ENCODE measurements at regions not wholly inside any gene's neighbourhood (a gene's known extent, or its start where the extent isn't known, plus 50 kb on each side); places are given as distances from the start of the nearest gene placed in this dataset.

DNA sequence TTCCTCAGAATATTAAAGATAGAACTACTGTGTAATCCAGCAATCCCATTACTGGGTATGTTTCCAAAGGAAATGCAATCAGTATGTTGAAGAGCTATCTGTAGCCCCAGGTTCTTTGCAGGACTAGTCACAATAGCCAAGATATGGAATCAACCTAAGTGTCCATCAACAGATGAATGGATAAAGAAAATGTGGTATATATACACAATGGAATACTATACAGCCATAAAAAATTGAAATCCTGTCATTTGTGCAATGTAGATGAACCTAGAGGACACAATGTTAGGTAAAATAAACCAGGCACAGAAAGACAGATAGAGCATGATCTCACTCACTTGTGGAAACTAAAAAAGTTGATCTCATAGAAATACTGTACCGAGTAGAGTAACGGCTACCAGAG, 306.0 kb upstream of the MARCKS start:
- in situ Hi-C loops (cut with HindIII; ENCODE audit: low sequenced_read_pairs) = no loop called here
- no peak for DNase-seq (ENCODE audit: low read depth)
- TF ChIP-seq, protein P1, sequence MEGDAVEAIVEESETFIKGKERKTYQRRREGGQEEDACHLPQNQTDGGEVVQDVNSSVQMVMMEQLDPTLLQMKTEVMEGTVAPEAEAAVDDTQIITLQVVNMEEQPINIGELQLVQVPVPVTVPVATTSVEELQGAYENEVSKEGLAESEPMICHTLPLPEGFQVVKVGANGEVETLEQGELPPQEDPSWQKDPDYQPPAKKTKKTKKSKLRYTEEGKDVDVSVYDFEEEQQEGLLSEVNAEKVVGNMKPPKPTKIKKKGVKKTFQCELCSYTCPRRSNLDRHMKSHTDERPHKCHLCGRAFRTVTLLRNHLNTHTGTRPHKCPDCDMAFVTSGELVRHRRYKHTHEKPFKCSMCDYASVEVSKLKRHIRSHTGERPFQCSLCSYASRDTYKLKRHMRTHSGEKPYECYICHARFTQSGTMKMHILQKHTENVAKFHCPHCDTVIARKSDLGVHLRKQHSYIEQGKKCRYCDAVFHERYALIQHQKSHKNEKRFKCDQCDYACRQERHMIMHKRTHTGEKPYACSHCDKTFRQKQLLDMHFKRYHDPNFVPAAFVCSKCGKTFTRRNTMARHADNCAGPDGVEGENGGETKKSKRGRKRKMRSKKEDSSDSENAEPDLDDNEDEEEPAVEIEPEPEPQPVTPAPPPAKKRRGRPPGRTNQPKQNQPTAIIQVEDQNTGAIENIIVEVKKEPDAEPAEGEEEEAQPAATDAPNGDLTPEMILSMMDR (IDR thresholded peaks at IDR 0.05; ENCODE audit: low read depth, low read length, missing control alignments) = no peak
- H3K4me3 ChIP-seq (ENCODE audit: low read depth, low read length) = no peak overlapping the region

DNA sequence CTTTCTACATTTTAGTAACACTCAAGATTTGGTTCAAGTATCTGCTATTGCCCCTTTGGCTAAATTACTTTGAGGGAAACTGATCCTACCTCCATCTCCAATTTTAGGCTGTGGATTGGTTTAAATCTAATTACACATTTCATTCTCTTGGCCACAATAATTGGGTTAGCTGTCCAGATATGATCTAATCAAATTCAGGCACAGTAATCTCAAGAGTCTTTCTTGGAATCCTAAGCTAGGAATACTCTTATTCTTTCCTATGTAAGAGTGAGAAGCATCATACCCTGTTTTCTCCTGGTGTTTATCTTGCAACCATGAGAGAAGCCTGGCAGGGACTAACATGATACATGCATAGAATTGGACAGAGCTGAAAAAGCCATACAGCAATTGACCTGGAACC, 300.4 kb upstream of the MARCKS start:
- DNase-seq (ENCODE audit: low read depth) = no peak
- TF ChIP-seq, protein P1 (IDR thresholded peaks at IDR 0.05; ENCODE audit: low read depth, low read length, missing control alignments) = no peak
- H3K4me3 ChIP-seq (ENCODE audit: low read depth, low read length) = no peak overlapping the region
- in situ Hi-C loops (cut with HindIII; ENCODE audit: low sequenced_read_pairs) = no loop called here

DNA sequence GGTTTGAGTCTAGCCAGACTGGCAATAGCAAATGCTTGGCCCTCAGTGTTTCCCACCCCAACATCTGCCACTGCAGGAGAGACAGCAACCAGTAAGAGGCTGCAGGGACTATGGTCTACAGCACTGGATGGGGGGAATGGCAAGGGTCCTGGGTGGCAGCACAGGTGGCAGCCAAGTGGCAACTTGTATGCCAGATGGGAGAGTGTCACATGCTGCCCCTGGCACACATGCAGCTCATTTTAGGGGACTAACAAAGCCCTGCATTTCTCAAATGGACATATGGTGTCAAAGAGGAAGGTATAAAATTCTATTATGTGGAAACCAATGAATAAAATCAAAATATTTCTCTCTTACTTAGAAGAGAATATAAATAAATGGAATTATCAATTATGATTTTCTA, 298.7 kb upstream of the MARCKS start:
- DNase-seq (ENCODE audit: low read depth) = no peak
- in situ Hi-C loops (cut with HindIII; ENCODE audit: low sequenced_read_pairs) = no loop called here
- H3K4me3 ChIP-seq (ENCODE audit: low read depth, low read length) = no peak overlapping the region
- TF ChIP-seq, protein P1 (IDR thresholded peaks at IDR 0.05; ENCODE audit: low read depth, low read length, missing control alignments) = no peak

DNA sequence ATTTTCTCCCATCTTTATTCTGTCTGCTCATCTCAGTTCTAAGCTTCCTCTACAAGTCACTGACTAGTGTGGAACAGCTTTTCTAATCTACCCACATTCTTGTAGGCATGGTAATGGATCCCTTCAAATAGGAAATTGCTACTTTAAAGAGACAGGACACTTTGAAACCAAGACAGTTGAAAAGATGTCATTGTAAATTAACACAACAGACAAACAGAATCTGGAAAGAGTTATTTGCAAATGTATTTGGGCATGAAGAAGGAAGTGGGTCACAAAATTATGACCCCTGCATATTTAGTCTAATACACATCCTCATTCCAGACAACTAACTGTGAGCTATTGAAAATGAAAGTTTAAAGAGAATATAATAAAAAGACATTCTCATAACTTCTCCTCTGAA, 298.2 kb upstream of the MARCKS start:
- TF ChIP-seq, protein P1 (IDR thresholded peaks at IDR 0.05; ENCODE audit: low read depth, low read length, missing control alignments) = no peak
- DNase-seq (ENCODE audit: low read depth) = peak; percentile 13
- in situ Hi-C loops (cut with HindIII; ENCODE audit: low sequenced_read_pairs) = no loop called here
- no peak overlapping the region for H3K4me3 ChIP-seq (ENCODE audit: low read depth, low read length)

DNA sequence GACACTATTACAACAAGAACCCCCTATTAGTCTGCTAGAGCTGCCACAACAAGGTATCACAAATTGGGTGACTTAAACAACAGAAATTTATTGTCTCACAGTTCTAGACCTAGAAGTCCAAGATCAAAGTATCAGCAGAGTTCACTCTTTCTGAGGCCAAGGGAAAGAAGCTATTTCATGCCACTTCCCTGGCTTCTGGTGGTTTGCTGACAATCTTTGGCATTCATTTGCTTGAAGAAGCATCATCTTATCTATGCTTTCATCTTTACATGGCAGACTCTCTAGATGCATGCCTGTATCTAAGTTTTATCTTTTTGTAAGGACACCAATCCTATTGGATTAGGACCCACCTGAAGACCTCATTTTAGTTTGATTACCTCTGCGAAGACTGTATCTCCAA, 296.8 kb upstream of the MARCKS start:
- H3K4me3 ChIP-seq (ENCODE audit: low read depth, low read length) = no peak overlapping the region
- TF ChIP-seq, protein P1 (IDR thresholded peaks at IDR 0.05; ENCODE audit: low read depth, low read length, missing control alignments) = no peak
- DNase-seq (ENCODE audit: low read depth) = no peak
- in situ Hi-C loops (cut with HindIII; ENCODE audit: low sequenced_read_pairs) = no loop called here

DNA sequence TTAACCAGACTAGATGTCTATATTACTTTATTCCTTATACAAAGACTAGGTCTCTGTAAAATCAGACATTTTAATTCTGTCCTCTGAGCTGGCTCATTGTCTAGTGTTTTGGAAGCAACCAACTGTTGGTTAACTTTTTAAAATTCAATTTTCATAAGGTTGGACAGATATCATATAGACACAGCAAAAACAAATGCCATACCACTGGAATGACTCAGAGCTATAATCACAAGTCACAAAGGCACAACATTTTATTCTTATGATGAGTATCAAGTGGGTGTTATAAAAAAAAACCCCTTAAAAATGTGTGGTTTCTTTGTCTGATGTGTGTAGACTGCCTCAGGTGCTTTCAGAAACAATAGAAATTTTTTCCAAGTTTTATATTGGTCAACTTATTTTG, 296.2 kb upstream of the MARCKS start:
- H3K4me3 ChIP-seq (ENCODE audit: low read depth, low read length) = no peak overlapping the region
- peak; percentile 66 for DNase-seq (ENCODE audit: low read depth)
- in situ Hi-C loops (cut with HindIII; ENCODE audit: low sequenced_read_pairs) = no loop called here
- TF ChIP-seq, protein P1 (IDR thresholded peaks at IDR 0.05; ENCODE audit: low read depth, low read length, missing control alignments) = no peak

DNA sequence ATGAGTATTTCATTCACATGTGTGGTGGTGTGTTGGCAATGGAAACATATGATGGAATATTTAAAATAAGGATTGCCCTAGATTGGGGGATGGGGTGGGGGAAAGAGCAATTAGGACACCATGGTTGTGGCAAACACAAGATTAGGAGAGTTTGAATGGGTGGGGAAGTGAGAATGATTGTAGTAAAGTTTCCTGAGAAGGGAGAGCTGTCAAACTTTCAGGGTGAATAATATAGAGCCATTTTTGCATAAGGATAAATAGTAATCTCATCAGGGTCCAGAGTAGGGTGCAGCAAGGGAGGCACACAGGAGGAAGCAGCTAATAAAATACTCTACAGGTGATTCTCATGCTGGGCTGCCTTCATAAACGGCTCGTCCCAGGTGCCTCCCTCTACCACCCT, 294.9 kb upstream of the MARCKS start:
- DNase-seq (ENCODE audit: low read depth) = no peak
- in situ Hi-C loops (cut with HindIII; ENCODE audit: low sequenced_read_pairs) = no loop called here
- H3K4me3 ChIP-seq (ENCODE audit: low read depth, low read length) = no peak overlapping the region
- TF ChIP-seq, protein P1 (IDR thresholded peaks at IDR 0.05; ENCODE audit: low read depth, low read length, missing control alignments) = no peak

All from astrocyte of the cerebellum (primary cell).